Left ventricle myocardium superior (tissue), 1 donor: ENCODE measurements at regions not wholly inside any gene's neighbourhood (a gene's known extent, or its start where the extent isn't known, plus 50 kb on each side); places are given as distances from the start of the nearest gene placed in this dataset.

ENCODE experiments used
- ATAC-seq: fragments of 200-7000 bp; cut with Tn5 transposase; one replicate; pipeline ENCODE4 v1.9.1; 2020; ENCODE audit warnings: mild to moderate bottlenecking, moderate library complexity
- DNase-seq: peaks from one replicate; pipeline ENCODE4 v3.0.0-alpha.2; 2020
- intact Hi-C: fragments of 100-400 bp; cut with micrococcal nuclease; formaldehyde crosslinking; loops from one replicate; pipeline ENCODE4 v1.11.0; 2022
- donor health status: DM: no; HTN: yes; CAD: no; lungs with severe emphysema.

- no peak for ATAC-seq
- intact Hi-C loops = no loop called here
- no peak for DNase-seq
These were observed 498.6 kb downstream of the CCDC85A start for GRCh38 chr2:56682397-56682760.

- no peak for DNase-seq
- intact Hi-C loops = no loop called here
- no peak for ATAC-seq
These were observed 500.5 kb downstream of the CCDC85A start for GRCh38 chr2:56684327-56684726.

GRCh38 chr2:56685205-56685604 lies 501.4 kb downstream of the CCDC85A start:
- ATAC-seq (no peak), DNase-seq (no peak)
- intact Hi-C loops = no loop called here

- no peak for ATAC-seq
- intact Hi-C loops = no loop called here
- no peak for DNase-seq
These were observed 503.4 kb downstream of the CCDC85A start for GRCh38 chr2:56687169-56687568.

- intact Hi-C loops = no loop called here
- DNase-seq = no peak
- ATAC-seq = no peak
These were observed 504.9 kb downstream of the CCDC85A start for GRCh38 chr2:56688661-56689060.

GRCh38 chr2:56693501-56693900 lies 509.7 kb downstream of the CCDC85A start:
- ATAC-seq (no peak), DNase-seq (no peak)
- intact Hi-C loops = no loop called here

- intact Hi-C loops = no loop called here
- no peak for DNase-seq
- ATAC-seq = no peak
These were observed 519.2 kb downstream of the CCDC85A start for GRCh38 chr2:56703001-56703400.

GRCh38 chr2:56705713-56706112 lies 521.9 kb downstream of the CCDC85A start:
- intact Hi-C loops = no loop called here
- no peak for ATAC-seq

GRCh38 chr2:56707218-56707617 lies 523.4 kb downstream of the CCDC85A start:
- intact Hi-C loops = no loop called here
- ATAC-seq (no peak), DNase-seq (no peak)

More at GRCh38 chr2:56705713-56706112, 521.9 kb downstream of the CCDC85A start:
- no peak for DNase-seq

- intact Hi-C loops = no loop called here
- no peak for ATAC-seq
These were observed 523.9 kb downstream of the CCDC85A start for GRCh38 chr2:56707650-56708049.

GRCh38 chr2:56709181-56709580 lies 525.4 kb downstream of the CCDC85A start:
- ATAC-seq = no peak
- intact Hi-C loops = no loop called here
- no peak for DNase-seq

More at GRCh38 chr2:56707650-56708049, 523.9 kb downstream of the CCDC85A start:
- no peak for DNase-seq

- no peak for DNase-seq
- ATAC-seq = peak; percentile 74
- intact Hi-C loops = no loop called here
These were observed 529.4 kb downstream of the CCDC85A start for GRCh38 chr2:56713161-56713676.

- no peak for DNase-seq
- intact Hi-C loops = no loop called here
- peak; percentile 43 for ATAC-seq
These were observed 530.2 kb downstream of the CCDC85A start for GRCh38 chr2:56713978-56714377.

GRCh38 chr2:56714400-56714799 lies 530.6 kb downstream of the CCDC85A start:
- ATAC-seq (peak; percentile 57), DNase-seq (no peak)
- intact Hi-C loops = no loop called here

GRCh38 chr2:56715683-56716082 lies 531.9 kb downstream of the CCDC85A start:
- DNase-seq = no peak
- no peak for ATAC-seq
- intact Hi-C loops = no loop called here

- DNase-seq (no peak), ATAC-seq (peak; percentile 97)
- intact Hi-C loops = no loop called here
These were observed 534.6 kb downstream of the CCDC85A start for GRCh38 chr2:56718413-56718812.

GRCh38 chr2:56729212-56729611 lies 545.4 kb downstream of the CCDC85A start:
- intact Hi-C loops = no loop called here
- no peak for ATAC-seq

GRCh38 chr2:56732946-56733345 lies 549.2 kb downstream of the CCDC85A start:
- ATAC-seq (no peak), DNase-seq (no peak)
- intact Hi-C loops = no loop called here

More at GRCh38 chr2:56729212-56729611, 545.4 kb downstream of the CCDC85A start:
- DNase-seq = no peak

GRCh38 chr2:56739413-56739812 lies 555.6 kb downstream of the CCDC85A start:
- ATAC-seq = no peak
- intact Hi-C loops = no loop called here
- DNase-seq = no peak

GRCh38 chr2:56741601-56742102 lies 557.9 kb downstream of the CCDC85A start:
- peak; percentile 32 for DNase-seq
- intact Hi-C loops = no loop called here
- ATAC-seq = peak; percentile 90

GRCh38 chr2:56743807-56744206 lies 560.0 kb downstream of the CCDC85A start:
- intact Hi-C loops = no loop called here
- ATAC-seq = no peak
- DNase-seq = no peak
